ENCODE measurements at regions not wholly inside any gene's neighbourhood (a gene's known extent, or its start where the extent isn't known, plus 50 kb on each side); places are given as distances from the start of the nearest gene placed in this dataset.

- TF ChIP-seq POLR2A (IDR thresholded peaks at IDR 0.05), result no peak
- TF ChIP-seq CTCF (IDR thresholded peaks at IDR 0.05), result no peak
- DNase-seq, result no peak
- no peak overlapping the region for H3K4me3 ChIP-seq
- no peaks in the 10 kb centered on the region for H3K27me3 ChIP-seq
- WGBS, 2 donors, result 64 to 75% methylated on average over 3 of the region's 3 CpGs
- H3K4me1 ChIP-seq, result no peaks in the 10 kb centered on the region
- H3K27ac ChIP-seq, result no peak overlapping the region
- no peaks in the 10 kb centered on the region for H3K9me3 ChIP-seq
- H3K36me3 ChIP-seq (ENCODE audit: low read depth, missing control alignments), result no peaks in the 10 kb centered on the region
- intact Hi-C loops (cut with DNase I; ENCODE audit: low total_unique reads), result no loop called here
Observed at GRCh38 chr3:157626817-157627216, 123.6 kb upstream of the VEPH1 start.

- Histone ChIP-seq H3K4me3 (no peak overlapping the region), H3K27me3 (no peaks in the 10 kb centered on the region), H3K9me3 (no peaks in the 10 kb centered on the region), H3K4me1 (no peaks in the 10 kb centered on the region), H3K36me3 (ENCODE audit: low read depth, missing control alignments) (no peaks in the 10 kb centered on the region), H3K27ac (no peak overlapping the region)
- no peak for DNase-seq
- WGBS, 2 donors, result 94 to 95% methylated on average over 2 of the region's 2 CpGs
- no peak for TF ChIP-seq CTCF (IDR thresholded peaks at IDR 0.05)
- TF ChIP-seq POLR2A (IDR thresholded peaks at IDR 0.05), result no peak
- intact Hi-C loops (cut with DNase I; ENCODE audit: low total_unique reads), result no loop called here
Observed at GRCh38 chr3:157624801-157625200, 121.6 kb upstream of the VEPH1 start.

- TF ChIP-seq CTCF (IDR thresholded peaks at IDR 0.05) (no peak), POLR2A (IDR thresholded peaks at IDR 0.05) (no peak)
- Histone ChIP-seq H3K36me3 (ENCODE audit: low read depth, missing control alignments) (no peaks in the 10 kb centered on the region), H3K9me3 (no peaks in the 10 kb centered on the region), H3K27me3 (no peaks in the 10 kb centered on the region), H3K4me1 (no peaks in the 10 kb centered on the region), H3K27ac (no peak overlapping the region), H3K4me3 (no peak overlapping the region)
- WGBS, 2 donors, result 83 to 86% methylated on average over 4 of the region's 4 CpGs
- intact Hi-C loops (cut with DNase I; ENCODE audit: low total_unique reads), result loop anchor here (10.0 kb wide), 1 partner anchor 816 kb away; no protein-coding TSS in a partner anchor
- no peak for DNase-seq
Observed at GRCh38 chr3:157618886-157619285, 115.7 kb upstream of the VEPH1 start.

- intact Hi-C loops (cut with DNase I; ENCODE audit: low total_unique reads), result loop anchor here (10.0 kb wide), 1 partner anchor 817 kb away; no protein-coding TSS in a partner anchor
- Histone ChIP-seq H3K4me3 (no peak overlapping the region), H3K4me1 (no peaks in the 10 kb centered on the region), H3K36me3 (ENCODE audit: low read depth, missing control alignments) (no peaks in the 10 kb centered on the region), H3K27me3 (no peaks in the 10 kb centered on the region), H3K27ac (no peak overlapping the region), H3K9me3 (no peaks in the 10 kb centered on the region)
- TF ChIP-seq CTCF (IDR thresholded peaks at IDR 0.05) (peak; percentile 58 to 72 (median 60)), POLR2A (IDR thresholded peaks at IDR 0.05) (no peak)
- WGBS, 2 donors, result 26% methylated on average over 6 of the region's 6 CpGs
- no peak for DNase-seq
Observed at GRCh38 chr3:157618075-157618760, 115.0 kb upstream of the VEPH1 start.

- 50 to 63% methylated on average over 2 of the region's 2 CpGs for WGBS, 2 donors
Observed at GRCh38 chr3:157614896-157615295, 111.7 kb upstream of the VEPH1 start.

More at GRCh38 chr3:157614896-157615295, 111.7 kb upstream of the VEPH1 start:
- TF ChIP-seq POLR2A (IDR thresholded peaks at IDR 0.05), result no peak
- no peak for TF ChIP-seq CTCF (IDR thresholded peaks at IDR 0.05)
- intact Hi-C loops (cut with DNase I; ENCODE audit: low total_unique reads), result loop anchor here (10.0 kb wide), 1 partner anchor 820 kb away; no protein-coding TSS in a partner anchor
- no peak overlapping the region for H3K27ac ChIP-seq
- H3K36me3 ChIP-seq (ENCODE audit: low read depth, missing control alignments), result no peaks in the 10 kb centered on the region
- no peak overlapping the region for H3K4me3 ChIP-seq
- no peaks in the 10 kb centered on the region for H3K27me3 ChIP-seq
- no peaks in the 10 kb centered on the region for H3K4me1 ChIP-seq
- H3K9me3 ChIP-seq, result no peaks in the 10 kb centered on the region
- DNase-seq, result no peak

All from testis (tissue), 2 donors.